ENCODE measurements at regions not wholly inside any gene's neighbourhood (a gene's known extent, or its start where the extent isn't known, plus 50 kb on each side); places are given as distances from the start of the nearest gene placed in this dataset.

DNA sequence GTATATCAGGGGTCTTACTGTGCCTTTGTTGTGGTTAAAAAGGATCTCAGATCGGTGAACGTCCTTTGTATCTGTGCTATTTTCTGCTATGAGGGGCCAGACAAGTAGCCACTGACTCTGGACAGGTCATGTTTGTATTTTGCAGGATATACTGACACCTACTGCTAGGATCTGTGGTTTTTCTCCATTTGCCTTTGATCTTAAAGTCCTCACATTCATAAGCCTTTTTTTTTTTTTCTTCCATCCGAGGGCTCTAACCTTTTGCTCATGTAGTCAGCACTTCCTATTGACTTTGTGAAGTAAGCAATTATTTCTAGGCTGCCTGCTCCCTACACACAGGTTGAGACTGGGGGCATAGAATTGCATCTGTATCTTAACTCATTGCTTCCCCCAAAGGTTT lies 106.2 kb downstream of the SLITRK5 start:
- no peak for ATAC-seq
- H3K27ac ChIP-seq (ENCODE audit: extremely low read depth, low read depth, low read length) = no peak overlapping the region
- POLR2A ChIA-PET = no interaction called here
- TF ChIP-seq, protein P1, sequence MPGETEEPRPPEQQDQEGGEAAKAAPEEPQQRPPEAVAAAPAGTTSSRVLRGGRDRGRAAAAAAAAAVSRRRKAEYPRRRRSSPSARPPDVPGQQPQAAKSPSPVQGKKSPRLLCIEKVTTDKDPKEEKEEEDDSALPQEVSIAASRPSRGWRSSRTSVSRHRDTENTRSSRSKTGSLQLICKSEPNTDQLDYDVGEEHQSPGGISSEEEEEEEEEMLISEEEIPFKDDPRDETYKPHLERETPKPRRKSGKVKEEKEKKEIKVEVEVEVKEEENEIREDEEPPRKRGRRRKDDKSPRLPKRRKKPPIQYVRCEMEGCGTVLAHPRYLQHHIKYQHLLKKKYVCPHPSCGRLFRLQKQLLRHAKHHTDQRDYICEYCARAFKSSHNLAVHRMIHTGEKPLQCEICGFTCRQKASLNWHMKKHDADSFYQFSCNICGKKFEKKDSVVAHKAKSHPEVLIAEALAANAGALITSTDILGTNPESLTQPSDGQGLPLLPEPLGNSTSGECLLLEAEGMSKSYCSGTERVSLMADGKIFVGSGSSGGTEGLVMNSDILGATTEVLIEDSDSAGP (CRISPR knock-in tag; IDR thresholded peaks at IDR 0.05) = no peak
- TF ChIP-seq KHSRP (IDR thresholded peaks at IDR 0.05) = no peak
- no peak for TF ChIP-seq ZNF583 (CRISPR knock-in tag; IDR thresholded peaks at IDR 0.05)
- TF ChIP-seq ZNF445 (CRISPR knock-in tag; IDR thresholded peaks at IDR 0.05; ENCODE audit: low read depth) = no peak
- TF ChIP-seq, protein P2, sequence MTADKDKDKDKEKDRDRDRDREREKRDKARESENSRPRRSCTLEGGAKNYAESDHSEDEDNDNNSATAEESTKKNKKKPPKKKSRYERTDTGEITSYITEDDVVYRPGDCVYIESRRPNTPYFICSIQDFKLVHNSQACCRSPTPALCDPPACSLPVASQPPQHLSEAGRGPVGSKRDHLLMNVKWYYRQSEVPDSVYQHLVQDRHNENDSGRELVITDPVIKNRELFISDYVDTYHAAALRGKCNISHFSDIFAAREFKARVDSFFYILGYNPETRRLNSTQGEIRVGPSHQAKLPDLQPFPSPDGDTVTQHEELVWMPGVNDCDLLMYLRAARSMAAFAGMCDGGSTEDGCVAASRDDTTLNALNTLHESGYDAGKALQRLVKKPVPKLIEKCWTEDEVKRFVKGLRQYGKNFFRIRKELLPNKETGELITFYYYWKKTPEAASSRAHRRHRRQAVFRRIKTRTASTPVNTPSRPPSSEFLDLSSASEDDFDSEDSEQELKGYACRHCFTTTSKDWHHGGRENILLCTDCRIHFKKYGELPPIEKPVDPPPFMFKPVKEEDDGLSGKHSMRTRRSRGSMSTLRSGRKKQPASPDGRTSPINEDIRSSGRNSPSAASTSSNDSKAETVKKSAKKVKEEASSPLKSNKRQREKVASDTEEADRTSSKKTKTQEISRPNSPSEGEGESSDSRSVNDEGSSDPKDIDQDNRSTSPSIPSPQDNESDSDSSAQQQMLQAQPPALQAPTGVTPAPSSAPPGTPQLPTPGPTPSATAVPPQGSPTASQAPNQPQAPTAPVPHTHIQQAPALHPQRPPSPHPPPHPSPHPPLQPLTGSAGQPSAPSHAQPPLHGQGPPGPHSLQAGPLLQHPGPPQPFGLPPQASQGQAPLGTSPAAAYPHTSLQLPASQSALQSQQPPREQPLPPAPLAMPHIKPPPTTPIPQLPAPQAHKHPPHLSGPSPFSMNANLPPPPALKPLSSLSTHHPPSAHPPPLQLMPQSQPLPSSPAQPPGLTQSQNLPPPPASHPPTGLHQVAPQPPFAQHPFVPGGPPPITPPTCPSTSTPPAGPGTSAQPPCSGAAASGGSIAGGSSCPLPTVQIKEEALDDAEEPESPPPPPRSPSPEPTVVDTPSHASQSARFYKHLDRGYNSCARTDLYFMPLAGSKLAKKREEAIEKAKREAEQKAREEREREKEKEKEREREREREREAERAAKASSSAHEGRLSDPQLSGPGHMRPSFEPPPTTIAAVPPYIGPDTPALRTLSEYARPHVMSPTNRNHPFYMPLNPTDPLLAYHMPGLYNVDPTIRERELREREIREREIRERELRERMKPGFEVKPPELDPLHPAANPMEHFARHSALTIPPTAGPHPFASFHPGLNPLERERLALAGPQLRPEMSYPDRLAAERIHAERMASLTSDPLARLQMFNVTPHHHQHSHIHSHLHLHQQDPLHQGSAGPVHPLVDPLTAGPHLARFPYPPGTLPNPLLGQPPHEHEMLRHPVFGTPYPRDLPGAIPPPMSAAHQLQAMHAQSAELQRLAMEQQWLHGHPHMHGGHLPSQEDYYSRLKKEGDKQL (CRISPR knock-in tag; IDR thresholded peaks at IDR 0.05; ENCODE audit: borderline replicate concordance) = no peak
- TF ChIP-seq ZNF217 (CRISPR knock-in tag; IDR thresholded peaks at IDR 0.05) = no peak
- TF ChIP-seq ZNF764 (CRISPR knock-in tag; IDR thresholded peaks at IDR 0.05; ENCODE audit: low read depth) = no peak
- TF ChIP-seq, protein P3, sequence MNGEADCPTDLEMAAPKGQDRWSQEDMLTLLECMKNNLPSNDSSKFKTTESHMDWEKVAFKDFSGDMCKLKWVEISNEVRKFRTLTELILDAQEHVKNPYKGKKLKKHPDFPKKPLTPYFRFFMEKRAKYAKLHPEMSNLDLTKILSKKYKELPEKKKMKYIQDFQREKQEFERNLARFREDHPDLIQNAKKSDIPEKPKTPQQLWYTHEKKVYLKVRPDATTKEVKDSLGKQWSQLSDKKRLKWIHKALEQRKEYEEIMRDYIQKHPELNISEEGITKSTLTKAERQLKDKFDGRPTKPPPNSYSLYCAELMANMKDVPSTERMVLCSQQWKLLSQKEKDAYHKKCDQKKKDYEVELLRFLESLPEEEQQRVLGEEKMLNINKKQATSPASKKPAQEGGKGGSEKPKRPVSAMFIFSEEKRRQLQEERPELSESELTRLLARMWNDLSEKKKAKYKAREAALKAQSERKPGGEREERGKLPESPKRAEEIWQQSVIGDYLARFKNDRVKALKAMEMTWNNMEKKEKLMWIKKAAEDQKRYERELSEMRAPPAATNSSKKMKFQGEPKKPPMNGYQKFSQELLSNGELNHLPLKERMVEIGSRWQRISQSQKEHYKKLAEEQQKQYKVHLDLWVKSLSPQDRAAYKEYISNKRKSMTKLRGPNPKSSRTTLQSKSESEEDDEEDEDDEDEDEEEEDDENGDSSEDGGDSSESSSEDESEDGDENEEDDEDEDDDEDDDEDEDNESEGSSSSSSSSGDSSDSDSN (IDR thresholded peaks at IDR 0.05; ENCODE audit: borderline replicate concordance in 1 of 2, low read depth in 2 of 2, low read length in 2 of 2) = no peak
- TF ChIP-seq ZNF133 (CRISPR knock-in tag; IDR thresholded peaks at IDR 0.05) = no peak
- no peak for TF ChIP-seq ZNF551 (CRISPR knock-in tag; IDR thresholded peaks at IDR 0.05)
- no peak for TF ChIP-seq TRIM24 (IDR thresholded peaks at IDR 0.05)
- TF ChIP-seq, protein P4, sequence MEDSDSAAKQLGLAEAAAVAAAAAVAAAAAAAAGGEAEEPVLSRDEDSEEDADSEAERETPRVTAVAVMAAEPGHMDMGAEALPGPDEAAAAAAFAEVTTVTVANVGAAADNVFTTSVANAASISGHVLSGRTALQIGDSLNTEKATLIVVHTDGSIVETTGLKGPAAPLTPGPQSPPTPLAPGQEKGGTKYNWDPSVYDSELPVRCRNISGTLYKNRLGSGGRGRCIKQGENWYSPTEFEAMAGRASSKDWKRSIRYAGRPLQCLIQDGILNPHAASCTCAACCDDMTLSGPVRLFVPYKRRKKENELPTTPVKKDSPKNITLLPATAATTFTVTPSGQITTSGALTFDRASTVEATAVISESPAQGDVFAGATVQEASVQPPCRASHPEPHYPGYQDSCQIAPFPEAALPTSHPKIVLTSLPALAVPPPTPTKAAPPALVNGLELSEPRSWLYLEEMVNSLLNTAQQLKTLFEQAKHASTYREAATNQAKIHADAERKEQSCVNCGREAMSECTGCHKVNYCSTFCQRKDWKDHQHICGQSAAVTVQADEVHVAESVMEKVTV (CRISPR knock-in tag; IDR thresholded peaks at IDR 0.05) = no peak
- no peak for TF ChIP-seq SAFB (IDR thresholded peaks at IDR 0.05; ENCODE audit: borderline replicate concordance, low read depth, low read length)
- TF ChIP-seq ESRRA (IDR thresholded peaks at IDR 0.05; ENCODE audit: borderline replicate concordance, low read depth) = no peak

More for the DNA sequence above, 106.2 kb downstream of the SLITRK5 start:
- in situ Hi-C loops (cut with MboI) (no loop called here), intact Hi-C loops (cut with micrococcal nuclease) (no loop called here)
- Histone ChIP-seq H2AFZ (ENCODE audit: low read depth, low read length) (no peak overlapping the region), H3K4me3 (no peak overlapping the region), H3K9me1 (ENCODE audit: control insufficient read depth, insufficient read depth, low read length) (no peaks in the 10 kb centered on the region), H3K9ac (ENCODE audit: insufficient read depth in 1 of 2, low read depth in 2 of 2, low read length in 2 of 2) (no peak overlapping the region), H3K79me2 (ENCODE audit: control insufficient read depth, insufficient read depth, low read length) (no peaks in the 10 kb centered on the region), H3K4me2 (ENCODE audit: insufficient read depth, low read length) (no peak overlapping the region), H3K36me3 (ENCODE audit: control insufficient read depth, insufficient read depth, low read length) (no peaks in the 10 kb centered on the region), H4K20me1 (replicated peaks; ENCODE audit: control insufficient read depth, insufficient read depth, low read length) (no peaks in the 10 kb centered on the region), H3K4me1 (replicated peaks in 1 of 2; ENCODE audit: control insufficient read depth in 2 of 2, insufficient read depth in 2 of 2, low read length in 2 of 2) (no peaks in the 10 kb centered on the region), H3K9me3 (replicated peaks; ENCODE audit: control insufficient read depth, insufficient read depth, low read depth, low read length) (no peaks in the 10 kb centered on the region), H3K27me3 (ENCODE audit: control insufficient read depth in 2 of 2, insufficient read depth in 2 of 2, low read length in 2 of 2) (no peaks in the 10 kb centered on the region)
- WGBS (ENCODE audit: insufficient coverage, low coverage, missing lambda C conversion rate) = 0% methylated on average over 2 of the region's 3 CpGs
- BruUV-seq (replicated peaks) = no TSS peak
- CTCF ChIA-PET (ENCODE audit: low intra/inter-chr PET ratio) = no interaction called here
- no peak for FAIRE-seq
- no peak for DNase-seq (ENCODE audit: extremely low read depth in 1 of 4, low spot score in 3 of 4)

All from K562 (cell line).